ENCODE measurements at regions not wholly inside any gene's neighbourhood (a gene's known extent, or its start where the extent isn't known, plus 50 kb on each side); places are given as distances from the start of the nearest gene placed in this dataset.

DNA sequence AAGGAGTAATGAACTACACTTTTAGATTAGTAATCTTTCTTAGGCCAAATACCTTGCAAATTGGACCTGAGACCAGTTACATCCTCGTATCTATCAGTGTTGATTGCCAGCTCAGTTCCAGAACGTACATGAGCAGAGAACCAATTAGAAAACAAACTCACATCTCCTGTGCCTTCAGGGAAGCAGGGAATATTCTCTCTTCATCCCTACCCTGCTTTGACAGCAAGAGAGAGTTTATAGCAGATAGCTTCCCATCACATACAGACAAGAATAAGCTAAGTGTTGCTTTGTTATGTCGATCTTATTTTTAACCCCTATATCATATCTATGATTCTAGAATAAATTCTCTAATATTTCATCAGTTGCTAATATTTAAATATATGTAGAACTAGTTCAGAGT, 181.8 kb downstream of the DSC3 start:
- H3K9me3 ChIP-seq (ENCODE audit: insufficient read depth in 2 of 2, low read depth in 1 of 2, low read length in 1 of 2) = no peaks in the 10 kb centered on the region
- CTCF ChIA-PET (ENCODE audit: partially characterized antibody) = interaction anchor here (1.3 kb wide), 1 partner anchor 484 kb away, joined by 3 read pairs; no protein-coding TSS in a partner anchor
- no peak for FAIRE-seq
- TF ChIP-seq PHF8 (conservative IDR thresholded peaks at IDR 0.05; ENCODE audit: low read depth, low read length) (no peak), SIX5 (IDR thresholded peaks at IDR 0.05; ENCODE audit: low read depth, low read length) (no peak), TAF7 (optimal IDR thresholded peaks at IDR 0.05; ENCODE audit: borderline replicate concordance, low read depth, low read length) (no peak), BACH1 (IDR thresholded peaks at IDR 0.05; ENCODE audit: low read length) (no peak), CTBP2 (IDR thresholded peaks at IDR 0.05; ENCODE audit: borderline replicate concordance, insufficient read depth, insufficient read length, low read length) (no peak), HDAC2 (IDR thresholded peaks at IDR 0.05; ENCODE audit: borderline replicate concordance in 1 of 2, low read depth in 2 of 2, low read length in 2 of 2) (no peak), CREB1 (IDR thresholded peaks at IDR 0.05) (no peak), TEAD4 (IDR thresholded peaks at IDR 0.05; ENCODE audit: low read depth, low read length) (no peak)
- TF ChIP-seq, protein P1, sequence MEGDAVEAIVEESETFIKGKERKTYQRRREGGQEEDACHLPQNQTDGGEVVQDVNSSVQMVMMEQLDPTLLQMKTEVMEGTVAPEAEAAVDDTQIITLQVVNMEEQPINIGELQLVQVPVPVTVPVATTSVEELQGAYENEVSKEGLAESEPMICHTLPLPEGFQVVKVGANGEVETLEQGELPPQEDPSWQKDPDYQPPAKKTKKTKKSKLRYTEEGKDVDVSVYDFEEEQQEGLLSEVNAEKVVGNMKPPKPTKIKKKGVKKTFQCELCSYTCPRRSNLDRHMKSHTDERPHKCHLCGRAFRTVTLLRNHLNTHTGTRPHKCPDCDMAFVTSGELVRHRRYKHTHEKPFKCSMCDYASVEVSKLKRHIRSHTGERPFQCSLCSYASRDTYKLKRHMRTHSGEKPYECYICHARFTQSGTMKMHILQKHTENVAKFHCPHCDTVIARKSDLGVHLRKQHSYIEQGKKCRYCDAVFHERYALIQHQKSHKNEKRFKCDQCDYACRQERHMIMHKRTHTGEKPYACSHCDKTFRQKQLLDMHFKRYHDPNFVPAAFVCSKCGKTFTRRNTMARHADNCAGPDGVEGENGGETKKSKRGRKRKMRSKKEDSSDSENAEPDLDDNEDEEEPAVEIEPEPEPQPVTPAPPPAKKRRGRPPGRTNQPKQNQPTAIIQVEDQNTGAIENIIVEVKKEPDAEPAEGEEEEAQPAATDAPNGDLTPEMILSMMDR (IDR thresholded peaks at IDR 0.05; ENCODE audit: control extremely low read depth in 1 of 3, insufficient read depth in 1 of 3, low read depth in 1 of 3, low read length in 3 of 3) = no peak
- TF ChIP-seq, protein P2, sequence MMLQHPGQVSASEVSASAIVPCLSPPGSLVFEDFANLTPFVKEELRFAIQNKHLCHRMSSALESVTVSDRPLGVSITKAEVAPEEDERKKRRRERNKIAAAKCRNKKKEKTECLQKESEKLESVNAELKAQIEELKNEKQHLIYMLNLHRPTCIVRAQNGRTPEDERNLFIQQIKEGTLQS (IDR thresholded peaks at IDR 0.05; ENCODE audit: insufficient read depth, low read depth, low read length) = no peak

More for the DNA sequence above, 181.8 kb downstream of the DSC3 start:
- H3K23me2 ChIP-seq (ENCODE audit: low read depth, low read length) = no peaks in the 10 kb centered on the region
- H2BK120ac ChIP-seq (replicated peaks; ENCODE audit: low read depth, low read length) = no peak overlapping the region
- no peak overlapping the region for H2AFZ ChIP-seq (ENCODE audit: low read length)
- no peaks in the 10 kb centered on the region for H3K27me3 ChIP-seq (replicated peaks in 1 of 4; ENCODE audit: control insufficient read depth in 3 of 4, extremely low read depth in 1 of 4, insufficient read depth in 3 of 4, low read length in 3 of 4)
- H3K14ac ChIP-seq (ENCODE audit: insufficient read length) = no peak overlapping the region
- no peaks in the 10 kb centered on the region for H4K20me1 ChIP-seq (replicated peaks in 1 of 2; ENCODE audit: control insufficient read depth in 1 of 2, insufficient read depth in 2 of 2, low read length in 2 of 2)
- POLR2A ChIA-PET (ENCODE audit: partially characterized antibody) = no interaction called here
- H2AK5ac ChIP-seq (ENCODE audit: low read depth, low read length) = no peak overlapping the region
- H2BK5ac ChIP-seq (ENCODE audit: low read depth, low read length) = no peak overlapping the region
- no peak overlapping the region for H2BK15ac ChIP-seq (ENCODE audit: low read length)
- no peak overlapping the region for H3K4me3 ChIP-seq (ENCODE audit: extremely low read depth in 1 of 4, insufficient read depth in 2 of 4, low read depth in 3 of 4, low read length in 4 of 4)
- H3K18ac ChIP-seq (ENCODE audit: extremely low read depth, low read length) = no peak overlapping the region
- no peak overlapping the region for H3K9ac ChIP-seq (replicated peaks in 1 of 4; ENCODE audit: extremely low read depth in 1 of 4, low read depth in 3 of 4, low read length in 3 of 4)
- H3K79me2 ChIP-seq (ENCODE audit: control insufficient read depth in 1 of 2, insufficient read depth in 2 of 2, low read length in 2 of 2) = no peaks in the 10 kb centered on the region
- H3K79me1 ChIP-seq (ENCODE audit: low read depth, low read length) = no peaks in the 10 kb centered on the region
- no peak overlapping the region for H2BK20ac ChIP-seq (ENCODE audit: low read length)
- H3K27ac ChIP-seq (ENCODE audit: low read depth, low read length) = no peak overlapping the region
- H4K91ac ChIP-seq (replicated peaks; ENCODE audit: insufficient read length, low read length) = no peak overlapping the region
- no peak overlapping the region for H3K4me2 ChIP-seq (ENCODE audit: insufficient read depth in 1 of 2, low read depth in 2 of 2, low read length in 2 of 2)
- 80% methylated on average over 3 of the region's 3 CpGs; no CpG with 5 or more reads in 1 of the 2 experiments for WGBS, 2 experiments (ENCODE audit: extremely low coverage in 1 of 2, insufficient coverage in 1 of 2, insufficient read length in 1 of 2, insufficient replicate concordance in 2 of 2, low coverage in 1 of 2, low lambda C conversion rate in 2 of 2, missing lambda C conversion rate in 1 of 2)
- H3K23ac ChIP-seq (ENCODE audit: insufficient read length) = no peak overlapping the region
- no peak overlapping the region for H2BK12ac ChIP-seq (ENCODE audit: low read depth, low read length)
- no peak for DNase-seq (ENCODE audit: low read depth in 1 of 2, low spot score in 2 of 2)
- H4K5ac ChIP-seq (ENCODE audit: insufficient read length, low read depth, low read length) = no peak overlapping the region
- no peak overlapping the region for H4K8ac ChIP-seq (ENCODE audit: extremely low read depth, insufficient read depth, low read length)
- no peak overlapping the region for H3K56ac ChIP-seq (replicated peaks; ENCODE audit: insufficient read length, low read depth, low read length)
- no peak overlapping the region for H3K4ac ChIP-seq (replicated peaks; ENCODE audit: insufficient read length, low read depth, low read length)
- H3K36me3 ChIP-seq (ENCODE audit: control insufficient read depth in 2 of 4, insufficient read depth in 4 of 4, low read length in 3 of 4) = no peaks in the 10 kb centered on the region
- no peaks in the 10 kb centered on the region; a peak in 1 of 7 replicates for H3K4me1 ChIP-seq (replicated peaks in 1 of 4; ENCODE audit: control insufficient read depth in 3 of 4, insufficient read depth in 4 of 4, low read length in 3 of 4)
